Adrenal gland (tissue), 9 donors: ENCODE measurements at regions not wholly inside any gene's neighbourhood (a gene's known extent, or its start where the extent isn't known, plus 50 kb on each side); places are given as distances from the start of the nearest gene placed in this dataset.

Experiments
- DNase-seq, 7 donors: peaks; one replicate each; pipeline ENCODE4 v3.0.0-alpha.2; 2019 to 2020
- H3K27ac ChIP-seq, 5 donors: fragments of 200-600 bp; sonication (generic) in 4 of 5; 1 replicate in 3 of 5; 2 replicates in 2 of 5; pipeline versions ENCODE4 v1.5.1 to v1.8.0; 2016 to 2020; ENCODE audit warnings: mild to moderate bottlenecking in 1 of 5
- H3K27me3 ChIP-seq: fragments of 200-600 bp; 2 replicates; pipeline ENCODE4 v1.8.0; 2021
- H3K36me3 ChIP-seq, 2 donors: fragments of 200-600 bp; replicated peaks in 1 of 2; 1 replicate in 1 of 2; 2 replicates in 1 of 2; pipeline versions ENCODE4 v1.5.1 to v1.8.0; 2018 to 2022
- H3K4me1 ChIP-seq, 2 donors: fragments of 200-600 bp; replicated peaks in 1 of 2; 1 replicate in 1 of 2; 2 replicates in 1 of 2; pipeline versions ENCODE4 v1.5.1 to v1.8.0; 2018 to 2021
- H3K4me3 ChIP-seq, 4 donors: fragments of 200-600 bp; sonication (generic) in 3 of 4; one replicate each; pipeline ENCODE4 v1.5.1; 2016 to 2018
- H3K9me3 ChIP-seq, 3 donors: fragments of 200-600 bp; sonication (generic) in 1 of 3; replicated peaks in 1 of 3; 1 replicate in 2 of 3; 2 replicates in 1 of 3; pipeline versions ENCODE4 v1.5.1 to v1.8.0; 2016 to 2021
- CTCF ChIP-seq, 6 experiments: fragments of 450-650 bp in 4 of 6; fragments of 200-600 bp in 2 of 6; sonication (generic) in 1 of 6; IDR thresholded peaks; 1 replicate in 5 of 6; 2 replicates in 1 of 6; pipeline versions ENCODE4 v1.5.1 to v1.8.0; 2016 to 2021; ENCODE audit warnings: antibody characterized with exemption in 6 of 6, mild to moderate bottlenecking in 2 of 6, moderate library complexity in 1 of 6
- POLR2A ChIP-seq, 2 donors: fragments of 450-650 bp; IDR thresholded peaks; one replicate each; pipeline ENCODE4 v1.6.1; 2017; ENCODE audit warnings: antibody characterized with exemption in 2 of 2, mild to moderate bottlenecking in 2 of 2, moderate library complexity in 1 of 2
- WGBS, 4 donors: extraction: QIAGEN DNeasy Blood & Tissue Kit in 2 of 4; methylation state at CpG; one replicate each; pipeline versions ENCODE4 v1.1.5 to v1.1.7; 2013 to 2017; 5-methylcytosine and 5-hydroxymethylcytosine counted together
- intact Hi-C, 2 donors: fragments of 100-400 bp; cut with DNase I; formaldehyde crosslinking; loops; one replicate each; pipeline versions ENCODE4 v1.14.1 to v1.15.0; 2022 to 2023
- donor health status: healthy with polysubstance abuse.
- donor health status: Bipolar disorder and iron deficiency.
- donor health status: DM: yes; HTN: yes; CAD: no.
- donor health status: DM: no; HTN: no; CAD: no.
- donor health status: DM: no; HTN: no; CAD: no.

GRCh38 chr1:117708323-117709248 lies 102.7 kb downstream of the TENT5C start:
- 79 to 89% (median 84%) methylated on average over 14 to 15 of the region's 15 CpGs for WGBS, 4 donors
- intact Hi-C loops, result no loop called here
- Histone ChIP-seq H3K27me3 (no peaks in the 10 kb centered on the region), H3K27ac (no peak overlapping the region), H3K36me3 (no peaks in the 10 kb centered on the region), H3K4me1 (no peaks in the 10 kb centered on the region), H3K9me3 (no peaks in the 10 kb centered on the region), H3K4me3 (no peak overlapping the region)
- no peak for DNase-seq
- TF ChIP-seq POLR2A (IDR thresholded peaks at IDR 0.05) (no peak), CTCF (IDR thresholded peaks at IDR 0.05) (no peak)

DNA sequence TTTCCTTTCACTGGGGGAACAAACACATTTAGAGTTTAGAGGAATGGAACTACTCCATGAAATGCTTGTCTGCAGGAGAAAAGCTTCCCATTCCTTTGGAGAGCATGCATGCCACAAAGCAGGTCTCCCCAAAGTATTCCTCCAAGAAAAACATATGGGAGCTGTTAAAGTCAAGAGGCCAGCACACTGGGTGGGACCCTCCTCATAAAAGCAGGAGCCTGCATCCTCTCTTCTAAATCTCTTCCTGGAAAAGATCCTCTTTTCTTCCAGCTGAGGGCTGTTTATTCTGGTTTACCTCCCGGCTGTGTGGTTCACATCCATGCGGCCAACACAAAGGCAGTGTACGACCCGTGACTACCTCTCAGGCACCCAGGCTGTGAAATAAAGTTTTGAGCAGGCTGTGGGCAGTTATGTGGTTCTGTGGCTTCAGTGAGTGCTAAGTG lies 103.4 kb downstream of the TENT5C start:
- intact Hi-C loops, result no loop called here
- no peak for DNase-seq

DNA sequence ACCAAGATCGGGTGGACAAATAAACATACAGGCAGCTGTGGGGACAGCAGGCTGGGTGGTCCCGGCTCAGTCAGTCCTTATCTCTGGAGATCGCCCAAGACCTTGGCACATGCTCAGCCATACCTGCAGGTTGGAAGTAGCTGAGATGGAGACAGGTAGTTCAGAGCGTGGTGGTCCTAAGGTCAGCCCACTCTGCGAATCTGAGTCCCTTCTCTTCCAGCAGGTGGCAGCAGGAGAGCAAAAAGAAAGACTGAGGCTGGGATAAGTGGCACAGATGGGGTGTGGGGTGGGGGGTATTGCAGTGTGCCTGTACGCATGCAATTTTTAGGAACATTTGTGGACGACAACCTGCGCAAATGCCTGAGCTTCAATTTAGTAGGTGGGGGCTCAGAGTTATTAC lies 104.9 kb downstream of the TENT5C start:
- Histone ChIP-seq H3K27ac (no peak overlapping the region), H3K4me3 (no peak overlapping the region), H3K36me3 (no peaks in the 10 kb centered on the region), H3K27me3 (no peaks in the 10 kb centered on the region), H3K9me3 (no peaks in the 10 kb centered on the region), H3K4me1 (no peaks in the 10 kb centered on the region)
- WGBS, 4 donors, result 84 to 89% (median 86%) methylated on average over 8 of the region's 8 CpGs
- no peak for DNase-seq
- TF ChIP-seq POLR2A (IDR thresholded peaks at IDR 0.05) (no peak), CTCF (IDR thresholded peaks at IDR 0.05) (peak in 2 of 6 experiments; percentile 12 to 17)
- intact Hi-C loops, result no loop called here

More for the DNA sequence above, 103.4 kb downstream of the TENT5C start:
- H3K36me3 ChIP-seq, result no peaks in the 10 kb centered on the region
- no peak overlapping the region for H3K4me3 ChIP-seq
- H3K4me1 ChIP-seq, result no peaks in the 10 kb centered on the region
- H3K27me3 ChIP-seq, result no peaks in the 10 kb centered on the region
- TF ChIP-seq POLR2A (IDR thresholded peaks at IDR 0.05), result no peak
- TF ChIP-seq CTCF (IDR thresholded peaks at IDR 0.05), result no peak
- no peak overlapping the region for H3K27ac ChIP-seq
- 65 to 80% (median 75%) methylated on average over 4 of the region's 4 CpGs for WGBS, 4 donors
- H3K9me3 ChIP-seq, result no peaks in the 10 kb centered on the region

GRCh38 chr1:117712621-117713020 lies 106.8 kb downstream of the TENT5C start:
- Histone ChIP-seq H3K9me3 (no peaks in the 10 kb centered on the region), H3K27me3 (no peaks in the 10 kb centered on the region), H3K4me1 (no peaks in the 10 kb centered on the region), H3K4me3 (no peak overlapping the region), H3K27ac (no peak overlapping the region), H3K36me3 (no peaks in the 10 kb centered on the region)
- intact Hi-C loops, result no loop called here
- DNase-seq, result no peak
- no peak for TF ChIP-seq CTCF (IDR thresholded peaks at IDR 0.05)
- TF ChIP-seq POLR2A (IDR thresholded peaks at IDR 0.05), result no peak
- 68 to 87% (median 74%) methylated on average over 2 of the region's 2 CpGs for WGBS, 4 donors
